ENCODE measurements at regions not wholly inside any gene's neighbourhood (a gene's known extent, or its start where the extent isn't known, plus 50 kb on each side); places are given as distances from the start of the nearest gene placed in this dataset.

DNA sequence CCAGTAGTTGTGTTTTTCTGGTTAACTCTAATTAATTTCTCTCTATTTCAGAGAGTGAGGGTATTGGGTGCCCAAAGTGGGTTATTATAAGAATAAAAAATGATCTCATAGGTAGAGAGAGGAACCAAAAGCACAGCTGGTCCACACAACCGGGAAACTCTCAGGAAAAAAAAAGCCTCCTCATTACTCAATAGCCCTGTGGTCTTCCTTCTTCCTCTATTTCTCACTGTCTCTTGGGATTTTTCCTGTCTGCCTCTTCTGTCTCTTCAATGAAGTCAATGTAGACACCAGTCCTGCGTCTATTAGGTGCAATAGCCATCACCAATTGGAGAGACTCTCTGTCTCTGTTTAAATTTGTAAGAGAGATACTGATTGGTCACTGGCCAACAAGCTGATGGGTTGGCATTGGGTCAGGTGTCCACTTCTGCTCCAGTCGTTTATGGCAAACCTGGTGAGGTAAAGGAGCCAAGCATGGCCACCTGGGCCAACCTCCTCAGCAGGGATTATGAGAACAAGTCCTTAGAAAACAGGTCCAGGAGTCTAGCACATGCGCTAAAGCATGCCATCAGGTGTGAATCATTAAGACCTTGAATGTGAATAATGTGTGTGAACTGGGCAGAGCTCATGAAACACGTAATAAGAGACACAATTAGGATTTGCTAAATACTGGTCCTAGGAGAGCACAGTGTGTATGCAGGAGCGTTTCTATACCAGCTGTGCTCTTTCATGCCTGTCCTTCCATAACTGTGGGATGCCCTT is 443.0 kb upstream of the RUNX1 start:
- TF ChIP-seq POLR2AphosphoS5 (IDR thresholded peaks at IDR 0.05) (no peak), POLR2A (IDR thresholded peaks at IDR 0.05) (no peak)
- TF ChIP-seq, protein P1, sequence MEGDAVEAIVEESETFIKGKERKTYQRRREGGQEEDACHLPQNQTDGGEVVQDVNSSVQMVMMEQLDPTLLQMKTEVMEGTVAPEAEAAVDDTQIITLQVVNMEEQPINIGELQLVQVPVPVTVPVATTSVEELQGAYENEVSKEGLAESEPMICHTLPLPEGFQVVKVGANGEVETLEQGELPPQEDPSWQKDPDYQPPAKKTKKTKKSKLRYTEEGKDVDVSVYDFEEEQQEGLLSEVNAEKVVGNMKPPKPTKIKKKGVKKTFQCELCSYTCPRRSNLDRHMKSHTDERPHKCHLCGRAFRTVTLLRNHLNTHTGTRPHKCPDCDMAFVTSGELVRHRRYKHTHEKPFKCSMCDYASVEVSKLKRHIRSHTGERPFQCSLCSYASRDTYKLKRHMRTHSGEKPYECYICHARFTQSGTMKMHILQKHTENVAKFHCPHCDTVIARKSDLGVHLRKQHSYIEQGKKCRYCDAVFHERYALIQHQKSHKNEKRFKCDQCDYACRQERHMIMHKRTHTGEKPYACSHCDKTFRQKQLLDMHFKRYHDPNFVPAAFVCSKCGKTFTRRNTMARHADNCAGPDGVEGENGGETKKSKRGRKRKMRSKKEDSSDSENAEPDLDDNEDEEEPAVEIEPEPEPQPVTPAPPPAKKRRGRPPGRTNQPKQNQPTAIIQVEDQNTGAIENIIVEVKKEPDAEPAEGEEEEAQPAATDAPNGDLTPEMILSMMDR (IDR thresholded peaks at IDR 0.05 in 8 of 11, conservative IDR thresholded peaks at IDR 0.05 in 3 of 11): no peak

Measured in spleen (tissue), 7 donors.